Gastrocnemius medialis (tissue), 4 donors: ENCODE measurements at regions not wholly inside any gene's neighbourhood (a gene's known extent, or its start where the extent isn't known, plus 50 kb on each side); places are given as distances from the start of the nearest gene placed in this dataset.

Experiments used
- ATAC-seq, 2 donors: fragments of 150-250 bp; one replicate each; pipeline ENCODE4 v1.9.1; 2016
- DNase-seq, 2 donors: peaks; one replicate each; pipeline ENCODE4 v3.0.0-alpha.2; 2019
- H3K27ac ChIP-seq, 4 donors: fragments of 200-600 bp; sonication (generic); 1 replicate in 1 of 4; 2 replicates in 3 of 4; pipeline ENCODE4 v1.5.1; 2016 to 2018; ENCODE audit warnings: mild to moderate bottlenecking in 2 of 4, moderate library complexity in 1 of 4
- H3K27me3 ChIP-seq, 3 donors: fragments of 200-600 bp; sonication (generic) in 2 of 3; 1 replicate in 1 of 3; 2 replicates in 2 of 3; pipeline versions ENCODE4 v1.5.1 to v1.6.0; 2016 to 2019; ENCODE audit warnings: mild to moderate bottlenecking in 1 of 3, moderate library complexity in 1 of 3
- H3K36me3 ChIP-seq, 2 donors: fragments of 200-600 bp; sonication (generic) in 1 of 2; one replicate each; pipeline ENCODE4 v1.5.1; 2017 to 2018
- H3K4me1 ChIP-seq, 2 donors: fragments of 200-600 bp; sonication (generic) in 1 of 2; one replicate each; pipeline ENCODE4 v1.5.1; 2016 to 2017; ENCODE audit warnings: mild to moderate bottlenecking in 2 of 2
- H3K4me3 ChIP-seq, 4 donors: fragments of 200-600 bp; sonication (generic) in 3 of 4; 1 replicate in 1 of 4; 2 replicates in 3 of 4; pipeline ENCODE4 v1.5.1; 2016 to 2019; ENCODE audit warnings: mild to moderate bottlenecking in 2 of 4
- H3K9me3 ChIP-seq, 3 donors: fragments of 200-600 bp; sonication (generic) in 2 of 3; 1 replicate in 1 of 3; 2 replicates in 2 of 3; pipeline ENCODE4 v1.5.1; 2016 to 2019
- POLR2A ChIP-seq, 2 donors: fragments of 450-650 bp; IDR thresholded peaks; one replicate each; pipeline ENCODE4 v1.6.1; 2017; ENCODE audit warnings: antibody characterized with exemption in 2 of 2, mild to moderate bottlenecking in 2 of 2, moderate library complexity in 2 of 2
- in situ Hi-C, 4 donors: fragments of 200-750 bp; cut with MboI; loops; one replicate each; pipeline versions ENCODE4 v1.15.0 to v1.8.0; 2017; ENCODE audit warnings: low sequenced_read_pairs in 4 of 4
- intact Hi-C: fragments of 100-400 bp; cut with DNase I; formaldehyde crosslinking; loops from one replicate; pipeline ENCODE4 v1.15.1; 2023; ENCODE audit warnings: low total_unique reads
- TF ChIP-seq, protein P1 (sequence below), 5 experiments: fragments of 450-650 bp in 3 of 5; fragments of 200-600 bp in 2 of 5; sonication (generic) in 2 of 5; IDR thresholded peaks in 4 of 5; conservative IDR thresholded peaks in 1 of 5; 1 replicate in 4 of 5; 2 replicates in 1 of 5; pipeline ENCODE4 v1.5.1; 2016 to 2019; ENCODE audit warnings: antibody characterized with exemption in 5 of 5, mild to moderate bottlenecking in 3 of 5, moderate library complexity in 3 of 5

DNA sequence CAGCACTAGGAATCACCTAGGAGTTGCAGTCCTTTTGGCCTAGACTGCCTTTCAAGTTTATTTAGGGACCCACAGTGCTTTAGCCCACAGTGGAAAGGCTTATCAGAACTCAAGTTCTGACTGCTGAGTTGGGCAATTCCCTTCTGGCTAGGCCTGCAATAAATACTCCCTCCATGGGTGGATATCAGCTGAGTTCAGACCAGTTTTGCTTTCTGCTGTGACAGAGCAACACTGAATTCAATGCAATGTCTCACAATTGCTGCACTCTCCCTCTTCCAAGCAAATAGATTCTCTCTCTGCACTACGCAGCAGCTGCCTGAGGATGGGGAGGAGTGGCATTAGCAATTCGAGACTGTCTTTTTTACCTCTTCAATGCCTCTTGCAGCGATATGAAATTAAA, 1153.3 kb downstream of the SORCS1 start:
- Histone ChIP-seq H3K4me1 (no peaks in the 10 kb centered on the region), H3K4me3 (no peak overlapping the region), H3K9me3 (no peaks in the 10 kb centered on the region), H3K27ac (no peak overlapping the region), H3K36me3 (no peaks in the 10 kb centered on the region), H3K27me3 (no peaks in the 10 kb centered on the region)
- in situ Hi-C loops, result no loop called here
- TF ChIP-seq POLR2A (IDR thresholded peaks at IDR 0.05), result no peak
- TF ChIP-seq, protein P1, sequence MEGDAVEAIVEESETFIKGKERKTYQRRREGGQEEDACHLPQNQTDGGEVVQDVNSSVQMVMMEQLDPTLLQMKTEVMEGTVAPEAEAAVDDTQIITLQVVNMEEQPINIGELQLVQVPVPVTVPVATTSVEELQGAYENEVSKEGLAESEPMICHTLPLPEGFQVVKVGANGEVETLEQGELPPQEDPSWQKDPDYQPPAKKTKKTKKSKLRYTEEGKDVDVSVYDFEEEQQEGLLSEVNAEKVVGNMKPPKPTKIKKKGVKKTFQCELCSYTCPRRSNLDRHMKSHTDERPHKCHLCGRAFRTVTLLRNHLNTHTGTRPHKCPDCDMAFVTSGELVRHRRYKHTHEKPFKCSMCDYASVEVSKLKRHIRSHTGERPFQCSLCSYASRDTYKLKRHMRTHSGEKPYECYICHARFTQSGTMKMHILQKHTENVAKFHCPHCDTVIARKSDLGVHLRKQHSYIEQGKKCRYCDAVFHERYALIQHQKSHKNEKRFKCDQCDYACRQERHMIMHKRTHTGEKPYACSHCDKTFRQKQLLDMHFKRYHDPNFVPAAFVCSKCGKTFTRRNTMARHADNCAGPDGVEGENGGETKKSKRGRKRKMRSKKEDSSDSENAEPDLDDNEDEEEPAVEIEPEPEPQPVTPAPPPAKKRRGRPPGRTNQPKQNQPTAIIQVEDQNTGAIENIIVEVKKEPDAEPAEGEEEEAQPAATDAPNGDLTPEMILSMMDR (IDR thresholded peaks at IDR 0.05 in 4 of 5, conservative IDR thresholded peaks at IDR 0.05 in 1 of 5), result no peak
- no peak for DNase-seq
- ATAC-seq, result no peak
- intact Hi-C loops, result no loop called here

DNA sequence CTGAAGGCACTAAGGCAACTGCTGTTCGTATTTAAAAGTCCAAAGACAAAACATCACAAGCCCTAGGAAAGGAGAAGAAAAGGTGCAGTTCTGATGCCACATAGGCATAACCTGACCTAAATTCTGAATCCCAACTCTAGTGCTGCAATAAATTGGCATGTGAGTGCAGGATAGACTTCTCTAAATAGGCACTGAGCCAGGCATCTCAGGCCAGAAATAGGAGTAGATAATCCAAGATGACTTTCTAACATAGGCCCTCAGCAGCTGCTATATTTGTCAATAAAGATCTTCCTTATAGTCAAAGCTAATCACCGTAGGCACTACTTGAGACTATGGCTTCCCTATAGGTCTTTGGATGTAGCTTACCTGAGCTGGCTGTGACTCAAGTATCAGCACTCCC, 1163.8 kb downstream of the SORCS1 start:
- H3K27me3 ChIP-seq, result no peaks in the 10 kb centered on the region
- intact Hi-C loops (no loop called here), in situ Hi-C loops (no loop called here)
- H3K27ac ChIP-seq, result no peak overlapping the region
- no peaks in the 10 kb centered on the region for H3K36me3 ChIP-seq
- ATAC-seq, result no peak
- no peaks in the 10 kb centered on the region for H3K9me3 ChIP-seq
- no peak for DNase-seq
- no peaks in the 10 kb centered on the region for H3K4me1 ChIP-seq
- no peak overlapping the region for H3K4me3 ChIP-seq
- TF ChIP-seq POLR2A (IDR thresholded peaks at IDR 0.05), result no peak
- TF ChIP-seq, protein P1 (IDR thresholded peaks at IDR 0.05 in 4 of 5, conservative IDR thresholded peaks at IDR 0.05 in 1 of 5), result no peak

DNA sequence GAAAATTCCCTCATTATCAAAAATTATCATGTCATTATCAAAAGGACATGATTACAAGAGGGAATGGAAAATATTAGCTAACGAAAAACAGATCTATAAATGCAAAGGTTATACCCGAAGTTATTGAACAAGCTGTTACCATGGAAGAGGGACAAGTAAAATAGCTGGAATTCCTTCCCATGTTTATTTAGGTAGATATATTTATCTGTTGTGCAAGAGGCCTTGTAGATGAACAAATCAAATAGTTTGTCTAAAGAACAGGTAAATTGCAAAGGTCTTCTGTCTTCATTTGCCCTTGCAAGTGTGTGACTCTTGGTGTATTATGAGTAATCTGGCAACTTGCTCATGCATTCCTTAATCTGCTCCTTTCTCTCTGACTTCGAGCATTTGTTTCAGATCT, 1170.9 kb downstream of the SORCS1 start:
- intact Hi-C loops, result no loop called here
- DNase-seq (no peak), ATAC-seq (no peak)
- no peaks in the 10 kb centered on the region for H3K9me3 ChIP-seq
- H3K4me1 ChIP-seq, result no peaks in the 10 kb centered on the region
- in situ Hi-C loops, result no loop called here
- TF ChIP-seq, protein P1 (IDR thresholded peaks at IDR 0.05 in 4 of 5, conservative IDR thresholded peaks at IDR 0.05 in 1 of 5), result no peak
- no peak for TF ChIP-seq POLR2A (IDR thresholded peaks at IDR 0.05)
- H3K36me3 ChIP-seq, result no peaks in the 10 kb centered on the region
- H3K27ac ChIP-seq, result no peak overlapping the region
- H3K4me3 ChIP-seq, result no peak overlapping the region
- H3K27me3 ChIP-seq, result no peaks in the 10 kb centered on the region

DNA sequence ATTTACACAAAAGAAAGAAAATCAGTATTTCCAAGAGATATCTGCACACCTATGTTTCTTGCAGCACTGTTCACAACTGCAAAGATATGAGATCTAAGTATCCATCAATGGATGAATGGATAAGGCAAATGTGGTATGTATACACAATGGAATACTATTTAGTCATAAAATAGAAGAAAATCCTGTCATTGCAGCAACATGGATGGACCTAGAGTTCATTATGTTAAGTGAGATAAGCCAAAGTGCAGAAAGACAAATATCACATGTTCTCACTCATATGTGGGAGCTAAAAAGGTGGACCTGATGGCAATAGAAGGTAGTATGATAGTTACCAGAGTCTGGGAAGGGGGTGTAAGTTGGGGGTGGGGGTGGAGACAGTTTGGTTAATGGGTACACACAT, 1171.6 kb downstream of the SORCS1 start:
- TF ChIP-seq POLR2A (IDR thresholded peaks at IDR 0.05), result no peak
- TF ChIP-seq, protein P1 (IDR thresholded peaks at IDR 0.05 in 4 of 5, conservative IDR thresholded peaks at IDR 0.05 in 1 of 5), result no peak
- Histone ChIP-seq H3K9me3 (no peaks in the 10 kb centered on the region), H3K27me3 (no peaks in the 10 kb centered on the region), H3K4me3 (no peak overlapping the region), H3K36me3 (no peaks in the 10 kb centered on the region), H3K27ac (no peak overlapping the region), H3K4me1 (no peaks in the 10 kb centered on the region)
- in situ Hi-C loops, result no loop called here
- ATAC-seq, result no peak
- DNase-seq, result no peak
- intact Hi-C loops, result no loop called here

DNA sequence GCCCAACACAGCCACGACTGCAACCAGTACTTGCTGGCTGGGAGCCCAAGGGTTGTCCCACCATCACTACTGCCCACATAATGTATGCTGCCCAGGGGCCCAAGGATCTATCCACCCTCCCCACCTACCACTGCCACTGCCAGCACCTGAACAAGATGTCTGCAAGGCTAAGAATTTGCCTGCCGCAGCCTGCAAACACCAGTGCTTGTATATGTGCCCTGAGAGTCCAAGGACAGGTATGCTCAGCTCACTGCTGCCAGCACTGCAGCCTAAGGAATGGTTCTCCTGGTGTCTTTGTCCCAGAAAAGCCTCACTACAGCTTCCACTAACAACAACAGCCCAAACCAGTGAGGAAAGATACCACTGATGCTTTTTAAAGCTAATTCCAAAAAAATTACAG, 1174.0 kb downstream of the SORCS1 start:
- intact Hi-C loops (no loop called here), in situ Hi-C loops (no loop called here)
- no peaks in the 10 kb centered on the region for H3K27me3 ChIP-seq
- TF ChIP-seq, protein P1 (IDR thresholded peaks at IDR 0.05 in 4 of 5, conservative IDR thresholded peaks at IDR 0.05 in 1 of 5), result no peak
- TF ChIP-seq POLR2A (IDR thresholded peaks at IDR 0.05), result no peak
- DNase-seq (no peak), ATAC-seq (no peak)
- no peaks in the 10 kb centered on the region for H3K36me3 ChIP-seq
- no peaks in the 10 kb centered on the region for H3K4me1 ChIP-seq
- H3K4me3 ChIP-seq, result no peak overlapping the region
- H3K9me3 ChIP-seq, result no peaks in the 10 kb centered on the region
- H3K27ac ChIP-seq, result no peak overlapping the region
